GM19240 (cell line): ENCODE measurements at regions not wholly inside any gene's neighbourhood (a gene's known extent, or its start where the extent isn't known, plus 50 kb on each side); places are given as distances from the start of the nearest gene placed in this dataset.
"Not testable (repeated sequence)": the region's sequence is repeated elsewhere in the genome, so short reads cannot be mapped to it uniquely, and the experiment has no call there.

ENCODE experiments used
- DNase-seq: peaks from one replicate; pipeline ENCODE4 v3.0.0; 2011; ENCODE audit warnings: low spot score; ENCODE audit not compliant: insufficient read length

DNA sequence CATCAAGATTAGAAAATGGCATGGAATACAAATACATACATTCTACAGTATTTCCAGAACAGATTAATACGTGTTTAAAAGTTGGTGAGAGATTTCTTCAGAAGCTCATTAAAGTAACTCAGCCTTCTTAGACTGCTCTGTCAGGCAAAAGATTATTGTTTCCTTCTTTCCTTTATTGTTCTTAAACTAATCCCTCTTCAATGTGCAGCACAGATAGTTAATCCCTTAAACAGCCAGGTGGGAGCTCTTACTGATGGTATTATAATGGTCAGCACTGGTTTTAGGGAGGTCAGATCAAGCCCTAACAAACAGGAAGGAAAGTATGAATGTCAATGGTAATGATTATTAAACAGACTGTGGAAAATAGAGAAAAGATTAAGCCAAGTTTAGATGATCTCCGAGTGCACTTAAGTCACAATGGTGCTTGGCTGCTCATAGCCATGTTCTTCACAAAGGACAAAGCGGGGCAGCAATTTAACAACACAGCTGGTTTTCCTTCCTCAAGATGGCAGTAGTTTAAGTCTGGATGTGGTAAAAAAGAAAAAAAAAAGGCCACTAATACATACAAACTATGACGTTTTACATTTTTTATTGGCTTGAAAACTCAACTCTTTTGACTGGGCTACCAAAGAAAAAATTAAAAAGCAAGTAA lies 992.6 kb downstream of the PCDH9 start:
- no peak for DNase-seq

DNA sequence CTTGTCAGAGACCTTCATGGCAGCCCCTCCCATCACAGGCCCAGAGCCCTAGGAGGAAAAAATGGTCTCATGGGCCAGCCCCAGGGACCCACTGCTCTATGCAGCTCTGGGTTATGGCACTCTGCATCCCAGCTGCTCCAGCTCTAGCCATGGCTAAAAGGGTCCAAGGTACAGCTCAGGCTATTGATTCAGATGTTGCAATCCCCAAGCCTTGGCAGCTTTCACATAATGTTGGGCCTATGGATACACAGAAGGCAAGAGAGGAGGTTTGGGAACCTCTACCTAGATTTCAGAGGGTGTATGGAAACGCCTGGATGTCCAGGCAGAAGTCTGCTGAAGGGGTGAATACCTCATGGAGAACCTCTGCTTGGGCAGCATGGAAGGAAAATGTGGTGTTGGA lies 996.0 kb downstream of the PCDH9 start:
- no peak for DNase-seq

DNA sequence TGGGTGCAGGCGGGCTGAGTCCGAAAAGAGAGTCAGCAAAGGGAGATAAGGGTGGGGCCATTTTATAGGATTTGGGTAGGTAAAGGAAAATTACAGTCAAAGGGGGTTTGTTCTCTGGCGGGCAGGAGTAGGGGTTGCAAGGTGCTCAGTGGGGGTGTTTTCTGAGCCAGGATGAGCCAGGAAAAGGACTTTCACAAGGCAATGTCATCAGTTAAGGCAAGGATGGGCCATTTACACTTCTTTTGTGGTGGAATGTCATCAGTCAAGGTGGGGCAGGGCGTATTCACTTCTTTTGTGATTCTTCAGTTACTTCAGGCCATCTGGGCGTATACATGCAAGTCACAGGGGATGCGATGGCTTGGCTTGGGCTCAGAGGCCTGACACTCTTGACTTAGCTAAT lies 998.2 kb downstream of the PCDH9 start:
- DNase-seq: not testable (repeated sequence)

DNA sequence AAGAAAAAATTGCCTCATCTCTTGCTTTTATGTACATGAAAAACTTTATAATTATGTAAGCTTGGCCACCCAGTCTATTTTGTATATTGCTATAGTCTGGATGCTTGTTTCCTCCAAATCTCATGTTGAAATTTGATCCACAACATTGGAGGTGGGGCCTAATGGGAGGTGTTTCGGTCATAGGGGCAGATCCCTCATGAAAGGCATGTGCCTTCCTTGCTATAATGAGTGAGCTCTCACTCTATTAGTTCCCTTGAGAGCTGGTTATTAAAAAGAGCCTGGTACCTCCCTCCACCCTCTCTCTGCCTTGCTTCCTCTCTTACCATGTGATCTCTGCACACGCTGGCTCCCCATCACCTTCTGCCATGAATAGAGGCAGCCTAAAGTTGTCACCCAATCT lies 1005.1 kb downstream of the PCDH9 start:
- no peak for DNase-seq

DNA sequence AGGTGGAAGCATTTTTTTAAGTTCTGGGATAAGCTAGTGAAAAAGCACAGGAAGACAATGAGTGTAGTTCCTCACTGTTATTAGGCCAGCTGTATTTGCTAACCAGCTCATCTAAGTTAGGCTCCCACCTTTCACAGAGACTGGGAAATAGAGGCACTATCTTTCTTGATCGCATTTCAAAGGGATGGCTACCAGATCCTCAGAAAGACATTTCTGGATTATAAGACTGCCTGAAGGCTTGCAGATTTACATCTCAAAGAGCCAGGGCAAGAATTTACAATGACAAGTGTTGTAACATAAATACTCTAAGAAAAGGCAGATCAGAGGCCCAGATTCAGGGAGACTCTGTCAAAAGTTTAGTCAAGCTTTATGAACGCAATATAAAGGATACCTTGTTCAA lies 1005.5 kb downstream of the PCDH9 start:
- DNase-seq: no peak

DNA sequence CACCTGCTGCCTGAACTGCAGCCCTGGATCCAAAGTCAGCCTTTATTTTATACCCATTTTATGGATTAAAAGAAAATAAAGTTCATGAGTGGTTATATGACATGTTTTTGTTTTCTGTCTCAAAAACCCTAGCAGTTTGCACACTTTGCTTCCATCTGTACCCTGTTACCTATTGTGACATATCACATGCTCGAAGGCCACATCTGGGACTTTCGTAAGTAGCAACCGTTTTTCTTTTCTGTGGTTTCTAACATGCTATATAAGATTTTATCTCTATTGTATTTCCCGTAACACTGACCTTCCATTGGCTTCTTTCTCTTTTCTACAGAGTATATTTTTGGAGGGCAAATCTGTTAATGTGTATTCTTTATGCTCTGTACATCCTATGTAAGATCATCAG lies 1007.2 kb downstream of the PCDH9 start:
- no peak for DNase-seq

DNA sequence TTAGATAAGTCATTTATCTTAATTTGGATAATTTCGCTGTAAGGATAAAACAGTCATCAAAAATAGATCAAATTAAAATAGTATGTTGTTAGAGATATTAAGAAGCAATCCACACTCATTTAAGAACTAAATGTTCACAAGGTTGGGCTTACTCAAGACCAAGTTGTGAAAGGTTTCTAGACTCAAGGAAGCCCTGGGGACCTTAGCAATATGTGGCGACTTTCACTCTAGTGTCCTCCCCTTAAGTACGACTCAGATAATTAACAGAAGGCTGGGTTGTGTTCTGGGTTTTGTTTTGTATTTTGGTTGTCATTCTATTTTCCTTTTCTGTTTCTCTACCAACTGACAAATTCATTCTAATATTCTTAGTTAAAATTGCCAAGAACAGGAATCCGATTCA lies 1008.0 kb downstream of the PCDH9 start:
- DNase-seq: no peak

DNA sequence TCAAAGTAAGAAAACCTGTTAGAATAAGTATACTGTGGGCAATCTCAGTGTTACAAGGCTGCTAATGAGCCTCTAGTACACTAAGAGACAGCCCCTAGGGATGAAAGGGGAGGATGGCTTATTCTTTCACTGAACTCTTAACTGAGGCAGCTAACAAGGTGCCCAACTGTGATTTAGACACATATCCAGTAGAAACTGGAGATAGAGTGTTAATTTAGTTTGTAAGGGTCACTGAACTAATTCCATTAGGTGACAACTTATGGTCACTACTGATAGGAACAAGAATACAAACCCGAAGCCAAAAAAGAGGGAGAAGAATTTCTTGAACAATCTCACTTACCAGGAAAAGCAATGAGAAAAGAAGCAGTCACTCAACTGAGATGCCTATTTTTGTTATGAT lies 1010.6 kb downstream of the PCDH9 start:
- no peak for DNase-seq

DNA sequence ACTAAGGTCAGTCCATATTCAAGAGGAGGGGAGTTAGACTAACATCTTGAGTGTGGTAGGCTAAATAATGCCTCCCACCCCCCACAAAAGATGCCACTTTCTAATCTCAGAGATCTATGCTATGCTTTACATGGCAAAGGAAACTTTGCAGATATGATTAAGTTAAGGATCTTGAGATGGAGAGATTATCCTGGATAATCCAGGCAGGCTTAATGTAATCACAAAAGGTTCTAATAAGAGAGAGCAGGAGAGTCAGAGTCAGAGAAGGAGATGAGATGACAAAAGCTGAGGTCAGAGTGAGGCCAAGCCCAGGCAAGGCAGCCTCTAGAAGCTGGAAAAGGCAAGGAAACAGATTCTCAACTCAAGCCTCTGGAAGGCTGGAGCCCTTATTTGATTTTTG lies 1011.6 kb downstream of the PCDH9 start:
- no peak for DNase-seq

DNA sequence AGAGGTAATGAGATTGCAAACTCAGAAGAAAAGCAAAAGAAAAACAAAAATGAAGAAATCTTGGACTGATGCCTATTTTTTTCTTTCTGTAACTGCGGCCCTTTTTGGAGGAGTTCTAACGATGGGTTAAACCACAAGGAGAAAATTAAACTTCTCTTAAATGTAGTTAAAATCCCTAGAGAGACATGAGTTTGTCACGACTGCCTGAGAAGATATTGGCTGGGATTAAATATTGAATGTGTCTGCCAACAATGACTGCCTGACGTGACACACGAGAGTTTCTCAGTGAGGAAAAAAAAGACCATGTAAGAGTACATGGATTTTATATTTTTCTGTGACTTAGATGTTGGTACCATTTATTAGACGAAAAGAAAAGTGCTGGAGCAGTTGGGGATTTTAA lies 1013.4 kb downstream of the PCDH9 start:
- no peak for DNase-seq

DNA sequence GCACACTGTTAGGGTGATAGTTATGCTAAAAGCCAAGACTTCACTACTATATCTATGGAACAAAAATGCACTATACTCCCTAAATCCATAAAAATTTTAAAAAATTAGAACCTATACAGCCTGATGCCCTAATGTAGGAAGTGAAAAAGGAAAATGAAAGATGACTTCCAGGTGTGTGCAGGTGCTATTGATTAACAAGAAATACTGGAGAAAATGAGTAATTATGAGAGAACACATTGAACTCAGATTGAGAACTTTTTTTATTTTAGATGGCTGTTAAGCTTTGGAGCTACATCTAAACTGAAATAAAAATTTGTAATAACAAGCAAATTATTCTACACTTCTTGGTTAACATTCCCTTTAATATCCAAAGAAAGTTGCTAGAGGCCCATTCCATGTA lies 1015.7 kb downstream of the PCDH9 start:
- no peak for DNase-seq

DNA sequence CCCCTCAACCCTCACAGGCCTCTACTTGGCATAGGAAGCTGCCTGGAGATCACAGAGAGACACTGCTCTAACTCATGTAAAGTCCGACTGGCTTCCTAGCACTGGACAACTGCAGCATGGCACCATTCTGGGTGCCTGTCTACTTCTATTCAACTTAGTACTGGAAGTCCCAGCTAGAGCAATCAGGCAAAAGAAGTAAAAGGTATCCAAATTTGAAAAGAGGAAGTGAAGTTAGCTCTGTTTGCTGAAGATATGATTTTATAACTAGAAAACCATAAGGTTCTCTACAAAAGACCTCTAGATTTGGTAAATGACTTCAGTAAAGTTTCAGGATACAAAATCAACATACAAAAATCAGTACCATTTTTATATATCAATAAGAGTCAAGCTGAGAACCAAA lies 1017.6 kb downstream of the PCDH9 start:
- DNase-seq: no peak

DNA sequence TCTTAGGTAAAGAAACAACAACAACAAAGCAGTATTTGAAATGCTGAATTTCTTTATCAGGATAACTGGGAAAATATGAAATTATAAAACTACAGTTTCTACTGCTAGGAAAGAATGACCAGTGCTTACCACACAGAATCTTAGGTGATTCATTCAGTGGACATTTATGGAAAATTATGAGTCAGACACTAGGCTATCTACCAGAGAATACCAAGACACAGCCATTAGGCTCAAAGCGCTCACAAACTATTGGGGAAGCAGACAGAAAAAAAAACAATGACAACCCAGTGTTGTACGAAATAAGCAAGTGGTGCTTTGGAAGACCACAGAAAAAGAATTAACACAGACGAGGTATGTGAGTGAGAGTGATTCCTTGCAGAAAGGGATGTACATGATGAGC lies 1019.5 kb downstream of the PCDH9 start:
- no peak for DNase-seq

DNA sequence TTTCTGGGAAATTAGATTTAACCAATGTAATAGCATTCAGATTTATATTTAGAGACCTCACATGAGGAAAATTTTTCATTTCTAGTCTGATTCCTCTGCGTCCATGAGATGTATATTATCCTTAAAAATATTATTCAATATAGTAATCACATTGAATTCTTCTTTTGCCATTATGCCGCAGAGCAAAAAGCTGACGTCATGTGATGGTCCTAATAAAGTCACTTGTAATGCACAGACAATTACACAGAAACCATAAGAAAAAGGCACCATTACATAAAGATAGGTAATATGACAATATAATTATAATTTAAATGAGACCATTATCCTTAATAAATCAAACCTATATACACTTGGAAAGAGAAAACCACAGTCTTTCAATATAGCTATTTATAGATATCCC lies 1021.5 kb downstream of the PCDH9 start:
- no peak for DNase-seq

DNA sequence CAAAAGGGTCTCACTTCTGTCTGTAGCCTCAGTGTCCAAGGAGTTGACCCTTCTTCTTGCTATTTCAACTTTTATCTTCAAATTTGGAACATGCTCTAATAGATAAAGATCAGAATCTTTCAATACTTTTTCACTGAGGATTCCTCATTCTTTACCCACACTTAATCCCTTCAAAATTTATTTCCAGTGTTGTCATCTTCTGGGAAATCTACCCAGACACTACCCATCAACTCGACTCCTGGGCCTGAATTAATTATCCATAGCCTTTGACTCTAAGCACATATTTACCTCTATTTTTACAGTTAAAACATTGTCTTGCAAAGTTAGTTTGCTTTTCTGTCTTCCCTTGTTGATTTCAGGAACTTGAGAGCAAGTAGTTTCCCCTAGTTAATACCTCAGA lies 1022.5 kb downstream of the PCDH9 start:
- no peak for DNase-seq

DNA sequence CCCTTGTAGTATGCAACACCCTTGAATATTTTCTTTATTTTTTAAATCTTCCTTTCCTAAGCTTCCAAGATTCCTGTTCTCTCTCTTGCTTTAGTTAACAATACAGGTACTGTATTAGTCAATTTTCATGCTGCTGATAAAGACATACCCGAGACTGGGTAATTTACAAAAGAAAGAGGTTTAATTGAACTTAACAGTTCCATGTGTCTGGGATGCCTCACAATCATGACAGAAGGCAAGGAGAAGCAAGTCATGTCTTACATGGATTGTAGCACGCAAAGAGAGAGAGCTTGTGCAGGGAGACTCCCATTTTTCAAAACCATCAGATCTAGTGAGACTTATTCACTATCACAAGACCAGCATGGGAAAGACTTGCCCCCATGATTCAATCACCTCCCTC lies 1024.3 kb downstream of the PCDH9 start:
- no peak for DNase-seq

DNA sequence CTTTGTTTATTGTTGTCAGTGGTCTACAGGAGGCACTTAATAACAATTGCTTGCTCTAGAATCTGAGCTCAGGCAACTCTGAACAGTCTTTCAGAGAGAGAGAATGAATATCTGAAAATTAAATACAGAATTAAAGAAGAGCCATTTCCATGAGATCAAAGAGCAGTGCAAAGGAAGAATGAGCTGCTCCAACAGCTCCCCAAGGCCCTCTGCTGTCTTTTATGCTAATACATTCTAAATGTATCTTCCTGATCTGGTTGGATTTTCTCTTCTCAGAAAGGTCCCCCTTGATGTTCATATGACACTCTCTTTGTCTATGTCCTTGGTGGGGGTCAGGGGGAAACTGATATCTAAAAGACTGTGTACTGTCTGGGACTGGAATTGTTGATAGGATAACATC lies 1029.6 kb downstream of the PCDH9 start:
- no peak for DNase-seq

DNA sequence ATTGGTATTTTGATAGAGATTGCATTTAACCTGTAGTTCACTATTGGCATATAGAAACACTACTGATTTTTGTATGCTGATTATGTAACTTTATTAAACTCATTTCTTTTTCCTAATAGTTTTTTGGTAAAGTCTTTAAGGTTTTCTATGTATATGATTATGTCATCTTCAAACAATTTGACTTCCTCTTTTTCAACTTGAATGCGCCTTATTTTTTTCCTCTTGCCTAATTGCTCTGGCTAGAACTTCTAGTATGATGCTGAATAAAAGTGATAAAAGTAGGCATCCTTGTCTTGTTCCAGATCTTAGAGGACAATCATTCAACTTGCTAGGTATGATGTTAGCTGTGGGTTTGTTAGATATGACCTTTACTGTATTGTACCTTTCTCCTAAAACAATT lies 1034.9 kb downstream of the PCDH9 start:
- DNase-seq: no peak

DNA sequence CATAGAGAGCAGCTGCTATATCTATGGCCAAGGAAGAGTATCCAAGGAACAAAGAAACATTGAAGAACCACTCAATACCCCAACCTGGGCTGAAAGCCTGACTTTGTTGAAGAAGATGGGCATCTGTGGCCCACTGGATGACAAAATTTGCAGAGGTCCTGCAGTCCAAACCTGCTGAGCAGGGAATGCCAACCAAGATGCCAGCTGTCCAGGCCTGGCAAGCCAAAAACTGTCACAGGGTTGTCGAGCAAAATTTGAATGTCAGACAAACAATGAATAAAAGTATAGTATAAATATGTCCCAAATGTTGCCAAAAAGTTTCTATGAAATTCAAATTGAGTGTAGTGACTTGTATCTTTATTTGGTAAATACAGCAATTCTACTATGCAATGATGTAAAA lies 1040.2 kb downstream of the PCDH9 start:
- DNase-seq: no peak

DNA sequence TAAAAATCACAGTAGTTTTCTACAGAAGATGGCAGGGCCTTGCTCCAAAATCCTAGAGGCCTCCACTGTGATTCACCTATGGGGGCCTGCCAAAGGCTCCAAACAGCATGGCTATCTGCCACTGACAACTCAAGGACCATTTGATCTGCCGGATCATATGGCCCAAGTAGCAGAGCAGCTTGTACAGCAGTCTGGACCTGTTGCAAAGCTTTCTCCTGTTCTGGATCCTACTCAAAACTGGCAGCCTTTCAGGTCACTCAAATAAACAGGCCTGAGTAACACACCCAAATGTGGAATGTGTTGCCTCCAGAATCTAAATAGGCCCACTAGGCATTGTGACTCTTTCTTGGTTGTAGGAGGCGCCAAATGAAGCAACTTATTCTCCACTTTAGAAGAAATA lies 1049.3 kb downstream of the PCDH9 start:
- no peak for DNase-seq

DNA sequence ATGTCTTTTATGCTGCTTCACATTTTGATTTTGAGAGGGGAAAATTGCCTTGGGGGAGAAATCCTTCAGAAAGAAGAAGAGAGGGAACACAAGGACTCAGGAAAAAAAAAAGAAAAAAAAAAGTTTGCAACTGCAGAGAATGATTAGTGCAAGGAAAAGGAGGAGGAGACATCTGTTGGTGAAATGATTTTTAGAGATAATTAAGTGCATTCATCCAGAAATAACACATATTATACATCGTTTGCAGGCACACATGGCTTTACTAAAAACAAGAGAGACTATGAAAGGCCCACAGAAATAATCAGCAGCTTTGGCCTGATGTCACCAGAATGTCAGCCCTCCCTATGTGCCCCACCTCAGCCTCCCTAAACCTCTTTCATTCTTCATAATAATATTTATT lies 1058.2 kb downstream of the PCDH9 start:
- no peak for DNase-seq

DNA sequence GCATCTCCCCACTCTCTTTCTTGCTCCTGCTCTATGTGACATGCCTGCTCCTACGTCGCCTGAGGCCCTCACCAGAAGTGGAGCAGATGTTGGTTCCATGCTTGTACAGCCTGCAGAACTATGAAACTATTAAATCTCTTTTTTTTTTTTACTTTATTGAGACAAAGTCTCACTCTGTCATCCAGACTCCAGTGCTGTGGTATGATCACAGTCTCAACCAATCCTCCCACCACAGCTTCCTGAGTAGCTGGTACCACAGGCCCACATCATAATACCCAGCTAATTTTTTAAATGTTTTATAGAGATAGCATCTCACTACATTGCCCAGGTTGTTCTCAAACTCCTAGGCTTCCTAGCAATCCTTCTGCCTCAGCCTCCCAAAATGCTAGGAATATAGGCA lies 1067.7 kb downstream of the PCDH9 start:
- DNase-seq: no peak

DNA sequence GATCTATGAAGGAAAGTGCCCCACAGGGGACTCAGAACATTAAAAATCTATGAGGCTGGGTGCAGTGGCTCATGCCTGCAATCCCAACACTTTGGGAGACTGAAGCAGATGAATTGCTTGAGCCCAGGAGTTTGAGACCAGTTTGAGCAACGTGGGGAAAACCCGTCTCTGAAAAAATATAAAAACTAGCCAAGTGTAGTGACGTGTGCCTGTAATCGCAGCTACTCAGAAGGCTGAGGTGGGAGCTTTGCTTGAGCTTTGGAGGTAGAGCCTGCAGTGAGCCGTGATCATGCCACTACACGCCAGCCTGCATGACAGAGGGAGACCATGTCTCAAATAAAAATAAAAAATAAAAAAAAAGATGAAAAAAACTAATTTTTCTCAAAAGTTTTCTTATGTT lies 1070.6 kb downstream of the PCDH9 start:
- no peak for DNase-seq

DNA sequence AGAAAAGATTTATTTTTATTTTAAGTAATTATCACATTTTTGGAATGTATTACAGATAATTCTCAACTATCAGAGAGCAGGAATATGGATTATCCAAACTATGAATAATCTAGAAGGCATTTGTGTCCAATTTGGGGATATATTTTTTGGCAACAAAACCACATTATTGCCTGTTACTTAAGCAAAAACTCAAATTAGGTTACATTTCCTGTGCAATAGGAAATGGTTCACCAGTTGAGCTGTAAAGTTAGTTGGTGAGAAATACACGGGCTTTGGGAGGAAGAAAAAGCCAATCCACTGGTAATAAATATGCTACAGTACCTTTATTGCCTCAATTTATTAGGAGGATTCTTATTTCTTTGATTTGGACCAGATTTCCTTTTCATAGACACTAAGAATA lies 1075.2 kb downstream of the PCDH9 start:
- no peak for DNase-seq
